Erythroblast (primary cell): ENCODE measurements at regions not wholly inside any gene's neighbourhood (a gene's known extent, or its start where the extent isn't known, plus 50 kb on each side); places are given as distances from the start of the nearest gene placed in this dataset.

Experiments used
- DNase-seq, 2 experiments: peaks; one replicate each; lab custom pipeline; 2025; lab: John Stamatoyannopoulos, UW
- GATA1 ChIP-seq: IDR thresholded peaks from 2 replicates; pipeline ENCODE4 v1.6.1; 2011; ENCODE audit warnings: low read depth, mild to moderate bottlenecking, control low read depth, low read length, moderate library complexity
- POLR2A ChIP-seq: IDR thresholded peaks from 2 replicates; pipeline ENCODE4 v1.6.1; 2011; ENCODE audit warnings: mild to moderate bottlenecking, low read length

GRCh38 chr6:146919017-146919416 lies 285.2 kb upstream of the STXBP5 start:
- DNase-seq = no peak
- TF ChIP-seq POLR2A (no peak), GATA1 (no peak)

DNA sequence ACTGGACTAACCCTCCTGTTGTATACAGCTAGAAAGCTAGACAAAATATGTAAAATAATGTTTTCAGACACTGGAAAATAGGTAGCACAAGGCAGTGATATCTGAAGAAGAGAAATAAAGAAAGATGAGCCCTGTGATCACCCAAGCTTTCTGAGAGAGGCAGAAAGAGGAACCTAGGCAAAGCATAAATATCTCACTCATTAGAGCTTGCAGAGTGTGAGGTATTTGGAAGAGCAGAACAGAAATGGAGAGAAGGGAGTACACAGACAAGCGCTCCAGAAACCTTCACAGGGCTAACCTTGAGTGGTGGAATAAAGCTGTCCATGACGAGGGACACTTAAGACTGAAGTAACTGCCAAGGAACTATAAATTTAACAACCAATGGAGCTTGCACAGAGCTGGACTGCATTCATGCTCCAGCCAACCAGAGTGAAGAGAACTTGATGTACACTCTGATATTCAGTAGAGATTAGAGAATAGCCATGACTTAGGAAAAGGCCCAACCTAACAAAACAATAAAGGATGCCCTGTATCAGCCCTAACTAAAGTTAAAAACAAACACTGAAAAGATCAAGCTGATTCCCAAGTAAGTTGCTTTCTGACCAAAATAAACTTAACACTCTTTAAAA lies 280.9 kb upstream of the STXBP5 start:
- no peak for TF ChIP-seq GATA1
- TF ChIP-seq POLR2A = no peak
- DNase-seq = no peak

- DNase-seq = no peak
- no peak for TF ChIP-seq GATA1
Measured at GRCh38 chr6:146925846-146926245, 278.4 kb upstream of the STXBP5 start.

DNA sequence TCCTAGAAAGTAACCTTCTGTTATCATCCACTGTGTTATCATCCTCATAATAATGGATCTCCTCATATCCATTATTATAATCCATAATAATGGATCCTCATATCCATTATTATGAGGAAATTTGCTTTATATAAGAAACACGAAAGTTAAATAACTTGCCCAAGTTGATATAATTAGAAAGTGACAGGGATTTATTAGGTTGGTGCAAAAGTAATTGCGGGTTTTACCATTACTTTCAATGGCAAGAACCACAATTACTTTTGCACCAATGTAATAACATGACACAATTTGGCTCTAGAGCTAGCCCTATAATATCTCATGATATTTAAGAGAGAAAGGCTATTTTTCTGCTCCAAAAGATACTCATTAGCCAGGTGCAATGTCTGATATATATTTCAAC lies 275.7 kb upstream of the STXBP5 start:
- TF ChIP-seq POLR2A = no peak
- no peak for TF ChIP-seq GATA1
- no peak for DNase-seq

GRCh38 chr6:146931214-146931613 lies 273.0 kb upstream of the STXBP5 start:
- TF ChIP-seq GATA1 (no peak), POLR2A (no peak)
- no peak for DNase-seq

GRCh38 chr6:146937316-146937715 lies 266.9 kb upstream of the STXBP5 start:
- no peak for DNase-seq
- no peak for TF ChIP-seq POLR2A
- TF ChIP-seq GATA1 = no peak

DNA sequence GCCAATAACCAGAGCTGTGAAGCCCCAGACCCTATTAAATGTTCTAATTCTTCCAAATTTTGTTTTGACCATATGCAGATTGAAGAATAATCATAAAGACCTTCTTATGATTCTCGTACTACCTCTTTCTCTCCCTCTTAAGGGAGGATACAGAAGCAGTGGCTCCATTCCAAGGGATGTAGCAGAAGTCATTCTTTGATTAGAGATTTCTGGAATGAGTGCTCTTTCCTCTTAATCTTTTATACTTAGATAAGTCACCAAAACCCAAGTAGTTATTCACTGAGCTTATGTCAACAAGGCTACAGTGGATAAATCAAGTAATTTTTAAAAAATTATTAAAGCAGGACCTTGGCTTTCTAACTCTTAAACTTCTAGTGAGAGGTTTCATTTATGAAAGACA lies 266.0 kb upstream of the STXBP5 start:
- TF ChIP-seq GATA1 (no peak), POLR2A (no peak)
- peak; percentile 6 to 30 for DNase-seq

- DNase-seq = peak in 1 of 2 experiments; percentile 4
Measured at GRCh38 chr6:146939456-146939855, 264.8 kb upstream of the STXBP5 start.

DNA sequence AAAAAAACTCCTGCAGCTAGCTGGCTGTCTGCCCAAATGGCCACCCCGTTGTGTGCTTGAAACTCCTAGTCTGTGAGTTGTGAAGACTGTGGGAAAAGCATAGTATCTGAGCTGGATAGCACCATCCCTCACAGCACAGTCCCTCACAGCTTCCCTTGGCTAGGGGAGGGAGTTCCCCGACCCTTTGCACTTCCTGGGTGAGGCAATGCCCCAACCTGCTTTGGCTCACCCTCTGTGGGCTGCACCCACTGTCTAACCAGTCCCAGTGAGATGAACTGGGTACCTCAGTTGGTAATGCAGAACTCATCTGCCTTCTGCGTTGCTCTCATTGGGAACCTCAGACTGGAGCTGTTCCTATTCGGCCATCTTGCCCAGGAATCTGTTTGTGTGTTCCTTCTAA lies 260.6 kb upstream of the STXBP5 start:
- no peak for TF ChIP-seq POLR2A
- no peak for TF ChIP-seq GATA1
- no peak for DNase-seq

- DNase-seq = no peak
- TF ChIP-seq POLR2A (no peak), GATA1 (no peak)
Measured at GRCh38 chr6:146944077-146944476, 260.1 kb upstream of the STXBP5 start.

DNA sequence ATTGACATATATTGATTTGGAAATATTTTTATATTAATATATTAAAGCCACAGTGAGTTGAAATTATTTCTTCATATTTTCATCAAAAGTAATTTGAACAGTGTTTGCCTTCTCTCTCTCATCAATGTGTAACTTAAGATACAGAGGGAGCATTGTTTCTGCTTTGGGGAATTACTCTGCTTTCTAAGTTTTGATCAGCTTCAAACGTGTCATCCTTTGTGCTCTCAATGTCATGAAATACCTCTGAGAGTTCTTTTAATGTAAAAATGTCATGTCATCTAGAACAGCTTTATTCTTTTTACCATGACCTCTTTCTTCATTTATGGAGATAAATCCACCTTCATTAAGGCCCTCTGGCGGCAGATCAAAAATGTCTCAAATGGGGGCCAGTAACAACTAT lies 259.4 kb upstream of the STXBP5 start:
- peak in 1 of 2 experiments; percentile 11 for DNase-seq
- no peak for TF ChIP-seq POLR2A
- TF ChIP-seq GATA1 = no peak

GRCh38 chr6:146946559-146946958 lies 257.7 kb upstream of the STXBP5 start:
- TF ChIP-seq POLR2A (no peak), GATA1 (no peak)
- DNase-seq = no peak

GRCh38 chr6:146948790-146949342 lies 255.4 kb upstream of the STXBP5 start:
- DNase-seq = peak in 1 of 2 experiments; percentile 27
- TF ChIP-seq POLR2A = no peak
- no peak for TF ChIP-seq GATA1

GRCh38 chr6:146949425-146949824 lies 254.8 kb upstream of the STXBP5 start:
- no peak for TF ChIP-seq GATA1
- TF ChIP-seq POLR2A = no peak
- no peak for DNase-seq

DNA sequence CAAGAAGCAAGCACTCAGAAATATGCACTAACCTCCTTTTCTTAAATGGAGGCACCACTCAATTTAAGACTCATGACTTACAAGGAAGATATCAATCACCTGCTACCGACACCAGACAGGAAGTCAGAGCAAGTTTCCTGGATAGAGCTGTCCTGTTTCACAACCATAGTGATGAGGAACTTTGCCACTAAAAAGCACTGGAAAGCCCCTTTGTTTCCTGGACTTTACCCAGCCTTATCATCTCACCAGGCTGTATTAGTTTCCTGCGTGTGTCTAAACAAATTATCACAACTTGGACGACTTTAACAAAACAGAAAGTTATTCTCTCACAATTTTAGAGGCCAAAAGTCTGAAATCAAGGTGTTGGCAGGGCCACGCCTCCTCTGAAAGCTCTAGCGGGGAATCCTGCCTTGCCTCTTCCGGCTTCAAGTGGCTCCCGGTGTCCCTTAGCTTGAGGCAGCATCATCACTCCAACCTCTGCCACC lies 253.8 kb upstream of the STXBP5 start:
- DNase-seq = peak in 1 of 2 experiments; percentile 18
- TF ChIP-seq GATA1 (no peak), POLR2A (no peak)
